ENCODE measurements at regions not wholly inside any gene's neighbourhood (a gene's known extent, or its start where the extent isn't known, plus 50 kb on each side); places are given as distances from the start of the nearest gene placed in this dataset.

GRCh38 chr6:62764841-62765240 lies 446.4 kb upstream of the FKBP1C start:
- H3K4me3 ChIP-seq (ENCODE audit: control insufficient read depth, low read depth, low read length), result no peak overlapping the region
- DNase-seq (ENCODE audit: low read depth), result no peak
- no peak for TF ChIP-seq CTCF (conservative IDR thresholded peaks at IDR 0.05; ENCODE audit: control insufficient read depth, insufficient read depth, low read depth, low read length)

- no peak for TF ChIP-seq CTCF (conservative IDR thresholded peaks at IDR 0.05; ENCODE audit: control insufficient read depth, insufficient read depth, low read depth, low read length)
- DNase-seq (ENCODE audit: low read depth), result no peak
- no peak overlapping the region for H3K4me3 ChIP-seq (ENCODE audit: control insufficient read depth, low read depth, low read length)
Observed at GRCh38 chr6:62763125-62763912, 447.9 kb upstream of the FKBP1C start.

GRCh38 chr6:62746968-62747367 lies 460.9 kb upstream of the KHDRBS2 start:
- H3K4me3 ChIP-seq (ENCODE audit: control insufficient read depth, low read depth, low read length), result no peak overlapping the region
- no peak for DNase-seq (ENCODE audit: low read depth)
- no peak for TF ChIP-seq CTCF (conservative IDR thresholded peaks at IDR 0.05; ENCODE audit: control insufficient read depth, insufficient read depth, low read depth, low read length)

GRCh38 chr6:62746161-62746560 lies 460.1 kb upstream of the KHDRBS2 start:
- TF ChIP-seq CTCF (conservative IDR thresholded peaks at IDR 0.05; ENCODE audit: control insufficient read depth, insufficient read depth, low read depth, low read length), result no peak
- no peak overlapping the region for H3K4me3 ChIP-seq (ENCODE audit: control insufficient read depth, low read depth, low read length)
- DNase-seq (ENCODE audit: low read depth), result no peak

GRCh38 chr6:62740596-62740995 lies 454.6 kb upstream of the KHDRBS2 start:
- no peak for TF ChIP-seq CTCF (conservative IDR thresholded peaks at IDR 0.05; ENCODE audit: control insufficient read depth, insufficient read depth, low read depth, low read length)
- no peak overlapping the region for H3K4me3 ChIP-seq (ENCODE audit: control insufficient read depth, low read depth, low read length)
- DNase-seq (ENCODE audit: low read depth), result no peak

- no peak for TF ChIP-seq CTCF (conservative IDR thresholded peaks at IDR 0.05; ENCODE audit: control insufficient read depth, insufficient read depth, low read depth, low read length)
- no peak for DNase-seq (ENCODE audit: low read depth)
- no peak overlapping the region for H3K4me3 ChIP-seq (ENCODE audit: control insufficient read depth, low read depth, low read length)
Observed at GRCh38 chr6:62740171-62740570, 454.1 kb upstream of the KHDRBS2 start.
